ENCODE measurements at regions not wholly inside any gene's neighbourhood (a gene's known extent, or its start where the extent isn't known, plus 50 kb on each side); places are given as distances from the start of the nearest gene placed in this dataset.
"Not testable (repeated sequence)": the region's sequence is repeated elsewhere in the genome, so short reads cannot be mapped to it uniquely, and the experiment has no call there.

DNA sequence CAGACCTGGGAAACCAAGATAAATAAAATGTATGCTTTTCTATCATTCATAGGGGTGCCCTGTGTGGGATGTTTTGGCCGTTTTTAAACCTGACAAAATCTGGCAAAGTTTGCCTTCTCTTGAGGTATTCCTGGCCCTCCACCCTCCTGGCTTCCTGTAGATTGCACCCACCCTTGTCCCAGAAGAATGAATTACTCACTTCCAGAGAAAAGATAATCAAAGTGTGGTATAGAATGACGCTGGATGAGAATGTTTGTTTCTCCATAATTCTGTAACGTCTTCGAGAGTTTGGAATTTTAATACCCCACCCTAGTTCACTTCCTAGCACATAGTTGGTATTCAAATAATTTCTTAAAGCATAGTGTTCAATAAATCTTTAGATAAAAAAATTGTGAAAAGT is 519.7 kb upstream of the PFKP start:
- Mint-ChIP-seq H3K36me3 (no peaks in the 10 kb centered on the region), H3K4me3 (no peak overlapping the region)
- no peak for TF ChIP-seq NR3C1 (CRISPR knock-in tag; conservative IDR thresholded peaks at IDR 0.05; ENCODE audit: low read depth)
- TF ChIP-seq, protein P1, sequence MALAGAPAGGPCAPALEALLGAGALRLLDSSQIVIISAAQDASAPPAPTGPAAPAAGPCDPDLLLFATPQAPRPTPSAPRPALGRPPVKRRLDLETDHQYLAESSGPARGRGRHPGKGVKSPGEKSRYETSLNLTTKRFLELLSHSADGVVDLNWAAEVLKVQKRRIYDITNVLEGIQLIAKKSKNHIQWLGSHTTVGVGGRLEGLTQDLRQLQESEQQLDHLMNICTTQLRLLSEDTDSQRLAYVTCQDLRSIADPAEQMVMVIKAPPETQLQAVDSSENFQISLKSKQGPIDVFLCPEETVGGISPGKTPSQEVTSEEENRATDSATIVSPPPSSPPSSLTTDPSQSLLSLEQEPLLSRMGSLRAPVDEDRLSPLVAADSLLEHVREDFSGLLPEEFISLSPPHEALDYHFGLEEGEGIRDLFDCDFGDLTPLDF (CRISPR knock-in tag; IDR thresholded peaks at IDR 0.05): no peak
- TF ChIP-seq TEAD4 (CRISPR knock-in tag; IDR thresholded peaks at IDR 0.05): no peak
- no peak for TF ChIP-seq CREB1 (CRISPR knock-in tag; IDR thresholded peaks at IDR 0.05)
- TF ChIP-seq, protein P2, sequence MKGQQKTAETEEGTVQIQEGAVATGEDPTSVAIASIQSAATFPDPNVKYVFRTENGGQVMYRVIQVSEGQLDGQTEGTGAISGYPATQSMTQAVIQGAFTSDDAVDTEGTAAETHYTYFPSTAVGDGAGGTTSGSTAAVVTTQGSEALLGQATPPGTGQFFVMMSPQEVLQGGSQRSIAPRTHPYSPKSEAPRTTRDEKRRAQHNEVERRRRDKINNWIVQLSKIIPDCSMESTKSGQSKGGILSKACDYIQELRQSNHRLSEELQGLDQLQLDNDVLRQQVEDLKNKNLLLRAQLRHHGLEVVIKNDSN (CRISPR knock-in tag; IDR thresholded peaks at IDR 0.05): no peak
- no peak for TF ChIP-seq ELF4 (CRISPR knock-in tag; IDR thresholded peaks at IDR 0.05; ENCODE audit: low read depth)

DNA sequence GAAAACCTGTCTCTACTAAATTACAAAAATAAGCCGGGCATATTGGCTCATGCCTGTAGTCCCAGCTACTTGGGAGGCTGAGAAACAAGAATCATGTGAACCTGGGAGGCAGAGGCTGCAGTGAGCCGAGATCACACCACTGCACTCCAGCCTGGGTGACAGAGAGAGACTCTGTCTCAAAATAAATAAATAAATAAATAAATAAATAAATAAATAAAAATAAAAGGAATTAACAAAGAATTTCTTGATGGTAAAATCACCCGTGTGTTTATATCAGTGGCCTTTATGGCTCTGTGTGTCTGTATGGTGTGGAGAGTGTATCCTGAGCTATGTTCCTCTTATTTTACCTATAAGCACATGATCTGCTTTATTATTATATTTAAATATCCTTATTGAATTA is 520.5 kb upstream of the PFKP start:
- H3K4me3 Mint-ChIP-seq; ATAC-seq; H3K27ac Mint-ChIP-seq; DNase-seq (ENCODE audit: low spot score); H3K9me3 Mint-ChIP-seq; H3K36me3 Mint-ChIP-seq; CTCF ChIA-PET; H3K27me3 Mint-ChIP-seq (ENCODE audit: low read depth); POLR2A ChIA-PET: not testable (repeated sequence)
- H3K4me1 Mint-ChIP-seq: peaks cover 24% of the 10 kb centered on the region

More for the DNA sequence above, 519.7 kb upstream of the PFKP start:
- ATAC-seq: no peak
- no peak overlapping the region for H3K27ac Mint-ChIP-seq
- DNase-seq (ENCODE audit: low spot score): no peak
- peaks cover 15% of the 10 kb centered on the region for H3K9me3 Mint-ChIP-seq
- H3K27me3 Mint-ChIP-seq (ENCODE audit: low read depth): 0 out of 2 replicates have a peak, but pooled peaks cover 3% of the 10 kb centered on the region
- ChIA-PET POLR2A (no interaction called here), CTCF (no interaction called here)
- H3K4me1 Mint-ChIP-seq: peaks cover 18% of the 10 kb centered on the region

DNA sequence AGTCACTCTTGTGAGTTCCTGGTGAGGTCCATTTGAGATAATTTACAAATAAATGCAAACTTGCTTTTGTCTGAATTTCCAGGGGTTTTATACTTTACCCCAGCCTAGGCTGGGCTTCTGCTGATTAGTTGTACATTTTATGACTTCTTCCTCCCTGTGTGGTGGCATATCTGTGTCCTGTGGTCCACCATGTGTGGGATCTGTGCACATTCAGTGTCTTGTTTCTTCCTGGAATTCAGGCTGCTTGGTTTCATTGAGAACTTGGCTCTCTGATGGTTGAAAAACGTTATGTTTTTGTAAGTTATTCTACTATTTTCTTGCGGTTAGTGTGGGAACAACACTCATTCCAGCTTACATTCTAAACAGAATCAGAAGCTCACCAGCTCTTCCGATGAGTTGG is 523.4 kb upstream of the PFKP start:
- H3K9me3 Mint-ChIP-seq: no peaks in the 10 kb centered on the region
- no peak for DNase-seq (ENCODE audit: low spot score)
- H3K36me3 Mint-ChIP-seq: no peaks in the 10 kb centered on the region
- POLR2A ChIA-PET: no interaction called here
- CTCF ChIA-PET: no interaction called here
- 0 out of 2 replicates have a peak, but pooled peaks cover 3% of the 10 kb centered on the region for H3K27me3 Mint-ChIP-seq (ENCODE audit: low read depth)
- ATAC-seq: no peak
- no peak overlapping the region for H3K4me3 Mint-ChIP-seq
- H3K27ac Mint-ChIP-seq: no peak overlapping the region
- H3K4me1 Mint-ChIP-seq: peaks cover 44% of the 10 kb centered on the region
- TF ChIP-seq, protein P3, sequence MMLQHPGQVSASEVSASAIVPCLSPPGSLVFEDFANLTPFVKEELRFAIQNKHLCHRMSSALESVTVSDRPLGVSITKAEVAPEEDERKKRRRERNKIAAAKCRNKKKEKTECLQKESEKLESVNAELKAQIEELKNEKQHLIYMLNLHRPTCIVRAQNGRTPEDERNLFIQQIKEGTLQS (CRISPR knock-in tag; conservative IDR thresholded peaks at IDR 0.05): no peak
- no peak for TF ChIP-seq CBFB (CRISPR knock-in tag; IDR thresholded peaks at IDR 0.05; ENCODE audit: low read depth)
- no peak for TF ChIP-seq ELF4 (CRISPR knock-in tag; IDR thresholded peaks at IDR 0.05; ENCODE audit: low read depth)
- no peak for TF ChIP-seq NR1H2 (CRISPR knock-in tag; IDR thresholded peaks at IDR 0.05)
- TF ChIP-seq, protein P4, sequence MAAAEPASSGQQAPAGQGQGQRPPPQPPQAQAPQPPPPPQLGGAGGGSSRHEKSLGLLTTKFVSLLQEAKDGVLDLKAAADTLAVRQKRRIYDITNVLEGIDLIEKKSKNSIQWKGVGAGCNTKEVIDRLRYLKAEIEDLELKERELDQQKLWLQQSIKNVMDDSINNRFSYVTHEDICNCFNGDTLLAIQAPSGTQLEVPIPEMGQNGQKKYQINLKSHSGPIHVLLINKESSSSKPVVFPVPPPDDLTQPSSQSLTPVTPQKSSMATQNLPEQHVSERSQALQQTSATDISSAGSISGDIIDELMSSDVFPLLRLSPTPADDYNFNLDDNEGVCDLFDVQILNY (CRISPR knock-in tag; IDR thresholded peaks at IDR 0.05): no peak
- no peak for TF ChIP-seq KAT7 (CRISPR knock-in tag; IDR thresholded peaks at IDR 0.05; ENCODE audit: borderline replicate concordance)
- TF ChIP-seq, protein P5, sequence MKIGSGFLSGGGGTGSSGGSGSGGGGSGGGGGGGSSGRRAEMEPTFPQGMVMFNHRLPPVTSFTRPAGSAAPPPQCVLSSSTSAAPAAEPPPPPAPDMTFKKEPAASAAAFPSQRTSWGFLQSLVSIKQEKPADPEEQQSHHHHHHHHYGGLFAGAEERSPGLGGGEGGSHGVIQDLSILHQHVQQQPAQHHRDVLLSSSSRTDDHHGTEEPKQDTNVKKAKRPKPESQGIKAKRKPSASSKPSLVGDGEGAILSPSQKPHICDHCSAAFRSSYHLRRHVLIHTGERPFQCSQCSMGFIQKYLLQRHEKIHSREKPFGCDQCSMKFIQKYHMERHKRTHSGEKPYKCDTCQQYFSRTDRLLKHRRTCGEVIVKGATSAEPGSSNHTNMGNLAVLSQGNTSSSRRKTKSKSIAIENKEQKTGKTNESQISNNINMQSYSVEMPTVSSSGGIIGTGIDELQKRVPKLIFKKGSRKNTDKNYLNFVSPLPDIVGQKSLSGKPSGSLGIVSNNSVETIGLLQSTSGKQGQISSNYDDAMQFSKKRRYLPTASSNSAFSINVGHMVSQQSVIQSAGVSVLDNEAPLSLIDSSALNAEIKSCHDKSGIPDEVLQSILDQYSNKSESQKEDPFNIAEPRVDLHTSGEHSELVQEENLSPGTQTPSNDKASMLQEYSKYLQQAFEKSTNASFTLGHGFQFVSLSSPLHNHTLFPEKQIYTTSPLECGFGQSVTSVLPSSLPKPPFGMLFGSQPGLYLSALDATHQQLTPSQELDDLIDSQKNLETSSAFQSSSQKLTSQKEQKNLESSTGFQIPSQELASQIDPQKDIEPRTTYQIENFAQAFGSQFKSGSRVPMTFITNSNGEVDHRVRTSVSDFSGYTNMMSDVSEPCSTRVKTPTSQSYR (CRISPR knock-in tag; IDR thresholded peaks at IDR 0.05): no peak
- TF ChIP-seq ZNF138 (CRISPR knock-in tag; conservative IDR thresholded peaks at IDR 0.05): no peak
- no peak for TF ChIP-seq MXD4 (CRISPR knock-in tag; IDR thresholded peaks at IDR 0.05; ENCODE audit: borderline replicate concordance)
- TF ChIP-seq ZNF121 (CRISPR knock-in tag; IDR thresholded peaks at IDR 0.05): no peak
- TF ChIP-seq, protein P6, sequence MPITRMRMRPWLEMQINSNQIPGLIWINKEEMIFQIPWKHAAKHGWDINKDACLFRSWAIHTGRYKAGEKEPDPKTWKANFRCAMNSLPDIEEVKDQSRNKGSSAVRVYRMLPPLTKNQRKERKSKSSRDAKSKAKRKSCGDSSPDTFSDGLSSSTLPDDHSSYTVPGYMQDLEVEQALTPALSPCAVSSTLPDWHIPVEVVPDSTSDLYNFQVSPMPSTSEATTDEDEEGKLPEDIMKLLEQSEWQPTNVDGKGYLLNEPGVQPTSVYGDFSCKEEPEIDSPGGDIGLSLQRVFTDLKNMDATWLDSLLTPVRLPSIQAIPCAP (CRISPR knock-in tag; IDR thresholded peaks at IDR 0.05): no peak
- TF ChIP-seq, protein P7, sequence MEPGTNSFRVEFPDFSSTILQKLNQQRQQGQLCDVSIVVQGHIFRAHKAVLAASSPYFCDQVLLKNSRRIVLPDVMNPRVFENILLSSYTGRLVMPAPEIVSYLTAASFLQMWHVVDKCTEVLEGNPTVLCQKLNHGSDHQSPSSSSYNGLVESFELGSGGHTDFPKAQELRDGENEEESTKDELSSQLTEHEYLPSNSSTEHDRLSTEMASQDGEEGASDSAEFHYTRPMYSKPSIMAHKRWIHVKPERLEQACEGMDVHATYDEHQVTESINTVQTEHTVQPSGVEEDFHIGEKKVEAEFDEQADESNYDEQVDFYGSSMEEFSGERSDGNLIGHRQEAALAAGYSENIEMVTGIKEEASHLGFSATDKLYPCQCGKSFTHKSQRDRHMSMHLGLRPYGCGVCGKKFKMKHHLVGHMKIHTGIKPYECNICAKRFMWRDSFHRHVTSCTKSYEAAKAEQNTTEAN (CRISPR knock-in tag; IDR thresholded peaks at IDR 0.05): no peak
- TF ChIP-seq, protein P1 (CRISPR knock-in tag; IDR thresholded peaks at IDR 0.05): no peak
